HG02798 (cell line): ENCODE measurements at regions not wholly inside any gene's neighbourhood (a gene's known extent, or its start where the extent isn't known, plus 50 kb on each side); places are given as distances from the start of the nearest gene placed in this dataset.
"Not testable (repeated sequence)": the region's sequence is repeated elsewhere in the genome, so short reads cannot be mapped to it uniquely, and the experiment has no call there.

Experiments
- ATAC-seq: cut with Tn5 transposase; IDR thresholded peaks from one replicate; pipeline ENCODE4 v1.9.1; 2021; ENCODE audit warnings: mild to moderate bottlenecking; ENCODE audit not compliant: unreplicated experiment, poor library complexity

DNA sequence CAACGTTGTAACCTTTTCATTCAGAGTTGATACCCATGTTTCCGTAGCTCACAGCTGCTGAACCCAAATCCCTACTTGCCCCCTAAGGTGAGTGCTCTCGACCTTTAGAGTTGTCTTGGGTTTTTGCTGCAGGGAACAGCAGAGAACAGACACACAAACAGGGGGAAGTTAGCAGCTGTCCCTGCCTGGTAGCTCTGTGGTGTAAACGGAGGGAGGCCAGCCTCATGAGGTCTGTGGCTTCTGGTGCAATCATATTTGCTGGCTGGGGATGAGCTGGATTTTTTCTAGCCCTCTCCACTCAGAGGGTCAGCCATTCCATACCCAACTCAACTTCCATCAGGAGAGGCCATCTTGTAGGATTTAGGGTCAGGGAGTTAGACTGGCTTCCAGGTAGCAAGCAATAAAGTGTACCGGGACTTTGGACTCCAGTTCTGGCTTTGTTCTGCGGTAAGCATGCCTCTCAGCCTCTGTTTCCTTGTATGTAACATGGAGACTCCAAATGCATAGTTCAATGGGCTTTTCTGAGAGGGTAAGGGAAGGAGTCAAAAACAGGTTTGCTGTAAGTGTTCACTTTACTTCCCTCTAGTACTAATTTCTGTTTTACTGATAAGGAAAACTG is 218.9 kb downstream of the MID1IP1 start:
- no peak for ATAC-seq

DNA sequence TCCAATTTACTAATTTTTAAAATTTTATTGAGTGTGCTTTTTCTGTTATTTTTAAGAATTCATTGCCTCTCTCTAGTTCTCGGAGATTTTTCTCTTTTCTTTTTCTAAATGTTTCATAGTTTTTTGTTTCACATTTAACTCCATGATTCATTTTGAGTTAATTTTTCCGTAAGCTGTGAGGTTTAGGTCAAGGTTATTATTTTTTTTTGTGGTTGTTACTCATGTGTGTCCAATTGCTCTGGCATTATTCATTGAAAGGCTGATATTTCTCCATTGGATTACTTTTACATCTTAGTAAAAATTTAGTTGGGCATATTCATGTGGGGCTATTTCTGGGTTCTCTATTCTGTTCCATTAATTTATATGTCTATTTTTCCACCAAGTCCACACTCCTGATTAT is 220.8 kb downstream of the MID1IP1 start:
- ATAC-seq: no peak

DNA sequence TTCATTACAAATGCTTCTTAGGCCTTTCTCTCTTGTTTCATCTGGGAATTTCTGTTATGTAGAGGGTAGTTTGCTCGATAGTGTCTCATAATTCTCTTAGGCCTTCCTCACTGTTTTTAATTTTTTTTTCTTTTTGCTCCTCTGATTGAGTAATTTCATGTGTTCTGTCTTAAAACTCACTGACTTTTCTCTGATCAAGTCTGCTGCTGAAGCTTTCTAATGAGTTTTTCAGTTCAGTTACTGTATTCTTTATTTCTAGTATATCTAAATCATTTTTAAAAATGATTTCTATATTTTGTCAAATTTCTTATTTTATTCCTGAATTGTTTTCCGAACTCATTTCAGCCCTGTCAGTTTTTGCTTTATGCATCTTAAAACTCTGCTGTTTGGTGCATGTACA is 228.0 kb downstream of the MID1IP1 start:
- ATAC-seq: no peak

DNA sequence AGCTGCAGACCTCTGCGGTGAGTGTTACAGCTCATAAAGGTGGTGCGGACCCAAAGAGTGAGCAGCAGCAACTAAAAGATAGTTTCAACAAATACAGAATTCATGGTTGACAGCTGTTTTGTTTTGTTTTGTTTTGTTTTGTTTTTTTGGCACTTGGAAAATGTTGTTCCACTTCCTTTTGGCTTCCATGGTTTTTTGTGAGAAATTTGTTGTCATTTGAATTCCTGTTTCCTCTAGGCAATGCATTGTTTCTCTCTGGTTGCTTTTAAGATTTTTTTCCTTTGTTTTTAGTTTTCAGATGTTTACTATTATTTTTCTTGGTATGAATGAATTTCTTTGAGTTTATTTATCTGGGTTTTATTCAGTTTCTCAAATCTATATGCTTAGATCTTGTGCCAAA is 229.4 kb downstream of the MID1IP1 start:
- ATAC-seq: no peak

DNA sequence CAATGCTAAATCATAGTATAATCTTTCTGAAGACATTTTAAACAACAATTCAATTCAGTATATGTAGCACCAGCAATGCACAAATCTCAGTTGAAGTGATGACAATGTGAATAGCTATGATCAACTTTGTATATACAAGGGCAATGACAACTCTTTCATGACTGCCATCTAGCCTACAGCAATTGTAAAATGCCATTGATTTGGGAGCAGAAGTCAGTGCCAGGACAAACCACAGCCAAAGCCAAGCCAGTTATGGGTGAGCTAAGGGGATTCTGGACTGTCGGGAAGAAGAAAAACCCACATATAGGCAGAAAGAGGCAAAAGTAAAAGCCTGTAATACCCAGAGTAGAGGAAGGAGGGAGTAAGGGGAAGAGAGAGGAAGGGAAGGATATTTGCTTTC is 238.6 kb downstream of the MID1IP1 start:
- no peak for ATAC-seq

DNA sequence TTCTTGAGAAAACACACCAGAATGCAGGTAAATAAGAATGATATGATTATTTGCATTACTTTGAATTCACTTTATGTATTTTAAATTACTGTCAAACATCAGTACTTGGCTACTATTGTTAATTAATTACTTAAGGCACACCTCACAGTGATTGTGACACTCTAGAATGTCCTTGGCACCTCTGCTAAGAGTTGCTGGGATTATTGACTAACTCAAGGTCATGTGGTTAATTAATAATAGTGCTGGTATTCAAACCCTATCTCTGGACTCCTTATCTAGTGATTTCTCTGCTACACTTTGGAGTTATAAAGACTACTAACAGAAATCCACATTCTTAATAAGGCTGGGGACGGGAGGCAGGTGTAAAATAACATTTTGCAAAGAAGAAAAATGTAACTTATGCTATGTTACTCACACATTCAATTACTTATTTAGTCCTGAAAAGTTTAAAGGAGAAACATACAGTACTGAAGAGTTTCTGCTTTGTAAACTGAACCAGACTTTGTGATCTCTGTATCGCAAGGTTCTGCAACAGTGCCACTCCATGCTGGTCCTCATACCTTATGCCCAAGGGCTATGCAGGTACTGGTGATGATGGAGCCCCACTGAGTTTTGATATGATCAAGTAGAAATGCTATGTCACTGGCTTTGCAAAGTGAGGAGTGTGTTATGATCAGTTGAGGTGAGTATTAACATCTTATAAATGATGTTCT is 242.7 kb downstream of the MID1IP1 start:
- no peak for ATAC-seq

DNA sequence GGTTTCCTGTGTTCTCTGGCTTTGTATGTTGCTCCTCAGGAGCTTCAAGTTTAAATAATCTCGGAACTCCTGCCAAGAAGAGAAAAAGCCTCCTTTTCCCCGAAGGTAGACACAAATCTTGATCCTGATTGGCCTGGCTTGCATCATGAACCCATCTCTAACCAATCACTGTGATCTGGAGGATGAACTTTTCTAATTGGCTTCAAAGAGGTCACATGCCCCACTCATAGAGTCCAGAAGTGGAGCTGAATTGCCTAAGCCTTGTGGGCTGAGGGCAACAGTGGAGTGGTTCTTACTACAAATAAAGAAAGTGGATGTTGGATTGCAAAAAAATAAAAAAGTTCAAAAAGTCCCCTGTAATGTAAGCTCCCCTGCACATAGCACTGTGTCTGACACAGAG is 245.9 kb downstream of the MID1IP1 start:
- no peak for ATAC-seq

DNA sequence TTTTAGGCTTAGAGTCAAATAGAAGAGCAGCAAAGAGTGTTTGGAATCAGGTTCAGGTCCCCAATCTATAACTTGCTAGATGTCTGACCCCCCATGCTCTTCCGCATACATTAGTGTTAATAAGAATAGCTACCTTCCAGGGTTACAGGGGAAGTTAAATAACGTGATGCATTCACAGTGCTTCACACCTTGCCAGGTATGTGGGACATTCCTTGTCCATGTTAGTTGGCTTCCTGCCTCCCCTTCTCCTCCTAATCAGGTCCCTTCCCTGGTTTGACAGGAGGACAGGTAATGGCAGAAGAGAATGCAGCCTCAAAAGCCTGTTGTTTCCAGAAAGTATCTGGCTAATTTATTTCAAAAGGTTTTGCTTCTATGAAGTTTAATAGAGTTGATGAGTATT is 248.7 kb downstream of the MID1IP1 start:
- ATAC-seq: no peak

DNA sequence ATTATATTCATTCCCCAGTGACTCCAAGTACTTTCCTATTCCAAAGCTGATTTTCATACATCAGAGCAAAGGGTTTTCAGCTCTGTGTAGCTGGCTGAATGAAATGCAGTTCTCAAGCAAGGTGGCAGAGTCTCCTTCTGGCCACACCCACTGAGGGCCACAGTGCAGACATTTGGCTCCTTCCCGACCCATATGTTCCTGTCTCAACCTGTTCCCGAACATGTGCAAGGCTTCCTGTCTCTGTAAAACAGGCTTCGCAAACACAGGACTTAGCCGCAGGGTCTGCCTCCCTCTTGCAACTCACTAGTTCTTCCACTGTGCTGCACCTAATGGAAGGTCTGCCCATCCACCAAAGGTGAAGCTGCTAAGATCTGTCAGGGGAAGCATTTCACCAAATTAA is 249.2 kb downstream of the MID1IP1 start:
- ATAC-seq: no peak

DNA sequence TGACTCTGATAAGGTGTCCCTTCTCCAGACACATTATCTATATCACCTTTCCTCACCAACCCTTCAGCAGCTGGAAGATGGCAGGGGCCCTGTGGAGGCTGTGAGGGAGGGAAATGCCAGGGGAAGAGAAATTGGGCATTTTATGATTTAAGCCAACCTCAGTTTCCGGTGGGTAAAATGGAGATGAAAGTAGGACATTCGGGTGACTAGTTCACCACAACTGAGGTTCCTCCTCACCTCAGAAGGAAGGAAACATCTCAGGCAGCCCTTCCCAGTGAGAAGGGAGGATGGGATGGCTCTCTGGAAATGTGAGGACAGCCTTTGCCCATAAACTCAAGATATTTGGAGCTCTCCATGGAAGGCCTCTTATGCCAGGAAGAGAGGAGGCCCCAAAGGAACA is 251.5 kb downstream of the MID1IP1 start:
- ATAC-seq: no peak

DNA sequence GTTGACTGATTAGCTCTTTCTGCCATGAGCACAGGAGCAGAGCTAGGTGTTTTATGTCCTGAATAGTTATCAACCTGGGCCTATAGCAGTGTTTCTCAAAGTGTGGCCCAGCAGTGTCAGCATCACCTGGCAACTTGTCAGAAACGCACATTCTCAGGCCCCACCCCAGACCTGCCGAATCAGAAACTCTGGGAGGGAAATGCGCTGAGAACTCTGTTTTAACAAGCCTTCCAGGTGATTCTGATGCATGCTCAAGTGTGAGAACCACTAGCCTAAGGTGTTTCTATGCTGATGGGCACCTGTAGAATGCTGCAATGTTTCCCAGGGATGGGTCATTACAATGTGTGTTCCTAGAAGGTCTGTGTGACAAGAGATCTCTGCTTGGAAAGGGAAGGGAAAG is 257.5 kb downstream of the MID1IP1 start:
- ATAC-seq: no peak

DNA sequence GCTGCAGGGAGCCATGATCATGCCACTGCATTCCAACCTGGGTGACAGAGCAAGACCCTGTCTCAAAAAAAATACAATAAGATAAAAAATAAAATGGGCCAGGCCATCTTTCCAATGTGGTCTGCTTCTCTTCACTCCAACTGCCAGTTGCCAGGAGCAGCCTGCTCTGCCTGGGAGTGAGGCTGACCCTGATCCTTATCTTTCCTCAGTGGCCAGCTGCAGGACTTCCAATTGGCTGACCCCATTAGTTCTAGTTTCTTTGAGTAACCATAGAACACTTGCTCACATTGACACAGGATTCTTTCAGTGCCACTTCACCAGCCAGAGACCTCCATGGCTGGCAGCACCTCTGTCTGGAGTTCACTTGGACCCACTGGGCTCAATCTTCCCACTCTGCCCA is 258.6 kb downstream of the MID1IP1 start:
- ATAC-seq: no peak

DNA sequence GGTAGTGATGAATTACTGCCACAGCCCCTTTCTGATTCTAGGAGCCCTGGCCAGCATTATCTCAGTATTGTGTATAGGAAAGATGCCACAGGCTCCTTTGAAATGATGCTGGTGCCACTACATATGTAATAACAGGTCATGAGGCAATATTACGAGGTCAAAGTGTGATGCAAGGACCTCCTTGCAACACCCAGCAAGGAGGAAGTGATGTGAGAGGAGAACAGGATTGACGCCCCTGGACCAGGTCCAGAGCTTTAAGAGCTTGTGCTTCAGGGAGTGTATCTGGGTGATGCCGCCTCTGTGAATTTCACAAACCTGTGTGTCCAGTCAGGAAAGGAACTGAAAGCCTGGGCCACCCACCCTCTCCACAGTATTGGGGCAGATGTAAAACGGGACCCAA is 261.8 kb downstream of the MID1IP1 start:
- no peak for ATAC-seq

DNA sequence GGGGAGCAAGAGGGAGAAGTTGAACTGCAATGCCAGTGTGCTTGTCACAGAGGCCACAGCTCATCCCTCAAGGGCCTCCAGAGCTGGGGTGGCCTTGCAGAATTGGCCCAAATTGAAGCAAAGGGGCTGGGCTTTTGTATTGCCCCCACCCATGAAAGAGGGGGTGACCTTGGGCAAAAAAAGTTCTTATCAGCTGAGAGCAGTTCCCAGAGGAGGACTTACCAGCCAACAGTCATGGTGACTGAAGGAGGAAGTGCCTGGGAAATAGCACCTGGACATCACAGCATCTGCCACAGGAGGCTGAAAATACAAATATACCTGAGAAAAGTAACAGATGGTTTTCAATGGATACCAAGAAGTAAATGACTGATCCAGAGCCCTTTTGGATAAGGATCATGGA is 262.4 kb downstream of the MID1IP1 start:
- ATAC-seq: no peak

DNA sequence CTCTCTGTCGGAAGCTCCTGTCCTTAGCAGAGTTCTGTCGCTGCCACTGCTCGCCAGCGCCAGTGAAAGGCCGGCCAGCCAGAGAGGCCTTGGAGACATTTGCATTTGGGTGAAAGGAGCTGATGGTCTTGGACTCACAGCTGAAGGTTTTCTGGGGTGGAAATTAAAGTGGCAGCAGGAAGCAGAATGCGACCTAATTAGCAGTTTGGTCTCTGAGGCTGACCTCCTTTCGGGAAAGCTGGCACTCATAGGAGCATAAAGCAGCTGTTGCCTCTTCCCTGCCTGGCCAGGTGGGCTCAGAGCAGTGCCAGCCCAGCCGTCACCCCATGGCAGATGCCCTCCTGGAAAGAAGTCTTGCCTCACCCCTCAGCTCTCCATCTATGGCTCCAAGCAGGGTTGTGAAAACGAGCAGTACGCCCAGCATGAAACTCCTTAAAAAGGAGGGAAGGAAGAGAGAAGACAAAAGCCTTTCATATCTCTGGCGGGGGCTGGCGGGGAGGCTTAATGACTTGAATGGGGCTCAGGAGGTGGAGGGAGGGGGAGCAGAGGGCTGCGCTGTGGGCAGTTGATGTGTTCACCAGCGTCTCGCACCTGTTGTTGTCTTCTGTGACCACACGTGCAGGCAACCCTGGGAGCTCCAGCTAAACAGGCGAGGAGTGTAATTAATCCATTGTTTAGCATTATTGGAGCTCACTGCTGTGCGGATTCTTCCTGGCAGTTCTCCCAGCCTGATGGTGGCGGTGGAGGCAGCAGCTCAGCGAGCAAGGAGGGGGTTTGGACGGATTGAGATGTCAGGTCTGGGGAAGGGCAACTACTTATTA is 264.0 kb downstream of the MID1IP1 start:
- no peak for ATAC-seq

DNA sequence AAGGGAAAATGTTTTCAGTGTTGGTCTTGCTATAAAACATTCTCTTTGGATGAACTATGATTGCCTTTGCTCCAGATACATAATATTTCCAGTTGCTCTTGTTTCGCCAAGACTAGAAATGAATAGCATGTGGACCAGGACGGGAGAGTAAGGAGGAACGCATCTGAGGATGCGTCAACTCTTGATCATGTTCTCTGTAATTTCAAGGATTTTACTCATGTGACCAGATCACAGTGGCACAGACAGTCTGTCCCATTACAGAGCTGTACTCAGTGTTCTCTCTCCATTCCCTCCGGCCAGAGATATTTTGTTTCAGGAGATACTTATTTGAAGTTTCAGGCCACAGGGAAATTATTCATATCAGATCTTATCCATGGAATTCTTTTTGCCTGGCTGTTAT is 266.6 kb downstream of the MID1IP1 start:
- no peak for ATAC-seq

DNA sequence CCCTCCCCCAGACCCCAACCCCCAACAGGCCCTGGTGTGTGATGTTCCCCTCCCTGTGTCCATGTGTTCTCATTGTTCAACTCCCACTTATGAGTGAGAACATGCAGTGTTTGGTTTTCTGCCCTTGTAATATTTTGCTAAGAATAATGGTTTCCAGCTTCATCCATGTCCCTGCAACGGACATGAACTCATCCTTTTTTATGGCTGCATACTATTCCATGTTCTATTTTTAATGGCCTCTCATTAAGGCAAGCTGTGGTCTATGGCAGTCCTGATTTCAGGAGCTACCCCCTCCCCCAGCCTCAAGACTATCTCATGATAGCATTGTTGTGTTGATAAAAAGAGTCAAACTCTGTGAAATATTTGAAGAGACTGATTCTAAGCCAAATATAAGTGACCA is 267.4 kb downstream of the MID1IP1 start:
- ATAC-seq: not testable (repeated sequence)

DNA sequence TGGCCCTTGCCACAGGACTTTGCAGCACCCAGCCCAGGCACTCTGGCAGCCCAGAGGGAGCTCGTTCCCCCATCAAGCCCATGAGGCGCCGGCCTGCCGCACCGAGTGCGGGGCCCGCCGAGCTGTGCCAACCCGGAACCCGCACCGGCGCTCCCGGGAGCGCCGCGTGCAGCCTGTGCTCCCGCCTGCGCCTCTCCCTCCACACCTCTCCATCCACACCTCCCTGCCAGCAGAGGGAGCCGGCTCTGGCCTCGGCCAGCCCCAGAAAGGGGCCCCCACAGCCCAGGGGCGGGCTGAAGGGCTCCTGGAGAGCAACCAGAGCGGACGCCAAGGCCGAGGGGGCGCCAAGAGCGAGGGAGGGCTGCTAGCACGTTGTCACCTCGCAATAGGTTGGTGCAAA is 268.8 kb downstream of the MID1IP1 start:
- no peak for ATAC-seq

DNA sequence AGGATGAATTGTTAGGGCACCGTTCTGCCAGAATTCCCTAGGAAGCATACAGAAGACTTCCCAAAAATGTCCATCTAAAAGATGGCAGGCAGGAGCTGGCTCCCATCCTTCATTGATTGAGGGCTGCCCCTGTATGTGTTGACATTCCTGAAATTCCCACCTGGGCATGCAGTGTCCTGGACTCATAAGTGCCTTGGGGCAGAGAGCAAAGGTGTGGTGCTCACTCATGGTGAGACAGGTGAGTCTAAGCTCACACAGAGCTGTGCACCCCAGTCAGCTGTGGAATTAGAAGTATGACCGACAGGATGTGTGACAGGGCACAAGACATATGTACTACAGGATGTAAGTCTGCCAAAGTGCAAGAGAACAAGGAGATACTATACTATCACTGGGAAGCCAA is 271.9 kb downstream of the MID1IP1 start:
- ATAC-seq: no peak

DNA sequence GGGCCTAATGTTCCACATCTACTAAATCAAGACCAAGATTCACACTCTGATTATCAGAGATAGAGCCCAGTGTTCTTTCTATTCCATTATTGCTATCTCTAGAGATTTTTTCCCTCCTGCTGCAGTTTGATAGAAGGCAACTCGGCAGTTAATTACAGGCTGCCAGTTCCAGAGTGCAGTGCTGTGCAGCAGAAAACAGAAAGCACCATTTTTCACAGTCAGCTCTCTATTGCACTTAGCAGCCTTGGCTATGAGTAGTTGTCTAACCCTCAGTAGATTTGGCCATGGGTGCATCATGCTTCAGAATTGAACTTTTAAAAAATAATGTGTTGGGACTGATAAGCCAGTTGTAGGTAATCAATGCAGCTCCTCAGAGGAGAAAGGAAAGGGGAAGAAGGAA is 295.3 kb downstream of the MID1IP1 start:
- ATAC-seq: no peak

DNA sequence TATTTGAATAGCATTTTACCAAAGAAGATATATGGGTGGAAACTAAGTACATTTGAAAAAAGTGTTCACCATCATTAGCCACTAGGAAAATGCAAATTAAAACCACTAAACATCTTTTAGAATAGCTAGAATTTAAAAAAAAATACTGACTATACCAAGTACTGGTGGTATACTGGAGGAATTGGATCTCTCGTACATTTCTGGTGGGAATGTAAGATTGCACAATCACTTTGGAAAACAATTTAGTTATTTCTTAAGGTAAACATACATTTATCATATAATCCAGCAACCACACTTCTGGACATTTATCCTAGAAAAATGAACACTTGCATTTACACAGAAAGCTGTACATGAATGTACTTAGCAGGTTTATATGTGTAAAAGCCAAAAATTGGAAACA is 303.5 kb downstream of the MID1IP1 start:
- no peak for ATAC-seq

DNA sequence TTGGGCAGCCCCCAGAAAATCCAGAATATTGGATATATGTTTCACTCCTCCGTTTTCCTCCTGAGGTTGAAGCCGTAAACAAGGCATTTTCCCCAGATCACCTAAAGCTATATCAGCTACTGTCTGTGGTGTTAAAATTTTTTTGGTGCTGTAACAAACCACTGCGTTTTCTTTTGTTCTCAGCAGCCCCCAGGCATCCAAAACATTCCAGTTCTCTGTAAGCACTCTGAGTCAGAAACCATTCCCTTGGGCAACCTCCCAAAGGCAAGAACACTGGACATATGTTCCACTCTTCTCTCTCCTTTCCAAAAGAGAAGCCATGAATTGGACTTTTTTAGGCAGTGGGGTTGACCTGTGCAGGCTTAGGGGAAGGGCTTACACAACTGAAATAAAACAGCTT is 310.9 kb downstream of the MID1IP1 start:
- no peak for ATAC-seq
